Ishikawa (cell line): ENCODE measurements at regions not wholly inside any gene's neighbourhood (a gene's known extent, or its start where the extent isn't known, plus 50 kb on each side); places are given as distances from the start of the nearest gene placed in this dataset.

Source experiments
- CEBPB ChIP-seq: IDR thresholded peaks from 2 replicates; pipeline ENCODE4 v1.6.1; 2012
- CREB1 ChIP-seq: IDR thresholded peaks from 2 replicates; pipeline ENCODE4 v1.6.1; 2012; ENCODE audit warnings: low read depth
- EGR1 ChIP-seq: IDR thresholded peaks from 2 replicates; pipeline ENCODE4 v1.6.1; 2012
- EP300 ChIP-seq: IDR thresholded peaks from 2 replicates; pipeline ENCODE4 v1.6.1; 2012; ENCODE audit warnings: borderline replicate concordance
- FOXM1 ChIP-seq: IDR thresholded peaks from 2 replicates; pipeline ENCODE4 v1.6.1; 2012; ENCODE audit warnings: low read depth, borderline replicate concordance
- NFIC ChIP-seq: IDR thresholded peaks from 2 replicates; pipeline ENCODE4 v1.6.1; 2012
- RAD21 ChIP-seq: IDR thresholded peaks from 2 replicates; pipeline ENCODE4 v1.6.1; 2012; ENCODE audit warnings: low read depth
- REST ChIP-seq: IDR thresholded peaks from 2 replicates; pipeline ENCODE4 v1.6.1; 2012; ENCODE audit warnings: low read depth, mild to moderate bottlenecking
- TAF1 ChIP-seq: IDR thresholded peaks from 2 replicates; pipeline ENCODE4 v1.6.1; 2012; ENCODE audit warnings: low read depth, mild to moderate bottlenecking
- TCF12 ChIP-seq: IDR thresholded peaks from 2 replicates; pipeline ENCODE4 v1.6.1; 2012; ENCODE audit warnings: low read depth
- TEAD4 ChIP-seq: IDR thresholded peaks from 2 replicates; pipeline ENCODE4 v1.6.1; 2012
- USF1 ChIP-seq: IDR thresholded peaks from 2 replicates; pipeline ENCODE4 v1.6.1; 2012
- YY1 ChIP-seq: IDR thresholded peaks from 2 replicates; pipeline ENCODE4 v1.6.1; 2012; ENCODE audit warnings: low read depth
- ZBTB7A ChIP-seq: IDR thresholded peaks from 2 replicates; pipeline ENCODE4 v1.6.1; 2012; ENCODE audit warnings: low read depth
- TF ChIP-seq, protein P1 (sequence below): IDR thresholded peaks from 2 replicates; pipeline ENCODE4 v1.6.1; 2012

DNA sequence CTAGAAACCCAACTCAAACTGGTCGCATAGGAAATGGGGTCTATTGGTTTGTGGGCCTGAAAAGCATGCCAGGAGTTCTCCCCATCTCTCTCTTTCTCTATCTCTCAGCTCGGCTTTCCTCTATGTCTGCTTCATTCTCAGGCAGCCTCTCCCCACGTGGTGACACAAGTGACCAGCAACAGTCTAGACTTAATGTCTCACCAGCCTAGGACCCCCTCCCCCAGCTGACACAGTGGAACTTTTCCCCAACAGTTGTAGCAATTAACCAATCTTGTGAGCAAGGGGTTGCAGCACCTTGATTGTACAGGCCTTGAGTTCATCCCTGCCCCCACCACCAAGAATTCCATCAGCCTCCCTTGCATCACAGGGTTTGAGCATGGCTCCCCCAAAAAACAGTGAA lies 159.8 kb upstream of the KIT start:
- TF ChIP-seq TAF1: no peak
- TF ChIP-seq NFIC: no peak
- no peak for TF ChIP-seq YY1
- TF ChIP-seq FOXM1: no peak
- TF ChIP-seq CEBPB: no peak
- TF ChIP-seq ZBTB7A: no peak
- no peak for TF ChIP-seq TCF12
- no peak for TF ChIP-seq RAD21
- TF ChIP-seq, protein P1, sequence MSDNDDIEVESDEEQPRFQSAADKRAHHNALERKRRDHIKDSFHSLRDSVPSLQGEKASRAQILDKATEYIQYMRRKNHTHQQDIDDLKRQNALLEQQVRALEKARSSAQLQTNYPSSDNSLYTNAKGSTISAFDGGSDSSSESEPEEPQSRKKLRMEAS: no peak
- no peak for TF ChIP-seq REST
- no peak for TF ChIP-seq TEAD4
- no peak for TF ChIP-seq CREB1
- no peak for TF ChIP-seq EGR1
- no peak for TF ChIP-seq USF1
- no peak for TF ChIP-seq EP300

GRCh38 chr4:54498661-54499111 lies 159.1 kb upstream of the KIT start:
- TF ChIP-seq NFIC (peak; percentile 55), TCF12 (peak; percentile 66), TEAD4 (peak; percentile 87), TAF1 (no peak), REST (no peak), ZBTB7A (no peak), YY1 (no peak), USF1 (no peak), CEBPB (no peak), EP300 (peak; percentile 83), RAD21 (0 out of 2 replicates have a peak, but pooled peaks have one; percentile 28), FOXM1 (peak; percentile 44; the same call in 1 of the 2 replicates), EGR1 (no peak), CREB1 (no peak)
- TF ChIP-seq, protein P1: 0 out of 2 replicates have a peak, but pooled peaks have one; percentile 4

DNA sequence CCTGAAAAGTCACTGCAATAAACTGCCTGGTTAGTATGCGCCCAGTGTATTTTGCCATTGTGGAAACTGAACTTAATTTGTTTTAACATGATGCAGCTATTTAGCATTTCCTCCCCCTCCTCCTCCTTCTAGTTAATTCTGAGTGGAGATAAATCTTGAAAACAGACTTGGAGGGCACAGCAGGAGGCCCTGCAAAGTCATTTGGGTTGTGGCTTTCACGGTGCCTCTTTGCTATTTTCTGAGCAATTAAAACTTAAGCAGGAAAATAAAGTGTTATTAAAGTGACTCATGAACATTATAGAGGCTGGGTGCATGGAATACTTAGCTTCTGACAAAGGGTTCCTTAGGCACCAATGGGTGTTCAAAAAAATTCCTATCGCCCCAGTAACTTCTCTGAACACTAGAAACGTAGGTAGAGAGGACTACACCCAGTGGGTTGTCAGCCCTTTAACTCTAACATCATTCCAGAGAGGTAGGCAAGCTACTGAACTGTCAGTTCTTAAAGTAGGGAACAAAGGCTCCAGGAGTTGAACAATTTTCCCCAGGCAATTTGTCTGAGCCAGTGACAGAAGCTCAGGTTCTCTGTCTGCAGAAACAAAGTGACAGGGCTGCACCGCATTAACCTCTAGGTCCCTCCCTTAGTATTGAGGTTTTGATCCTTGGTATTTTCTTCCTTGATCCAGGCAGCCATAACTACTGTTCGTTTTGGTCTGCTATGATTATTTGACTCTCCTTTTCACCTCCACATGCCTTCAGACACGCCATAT lies 158.3 kb upstream of the KIT start:
- no peak for TF ChIP-seq FOXM1
- TF ChIP-seq EP300: peak; percentile 80
- TF ChIP-seq YY1: no peak
- TF ChIP-seq ZBTB7A: no peak
- no peak for TF ChIP-seq TAF1
- TF ChIP-seq CREB1: no peak
- peak; percentile 65 for TF ChIP-seq TEAD4
- TF ChIP-seq EGR1: no peak
- no peak for TF ChIP-seq CEBPB
- TF ChIP-seq REST: no peak
- TF ChIP-seq USF1: no peak
- peak; percentile 71 for TF ChIP-seq TCF12
- TF ChIP-seq, protein P1: no peak
- no peak for TF ChIP-seq RAD21
- peak; percentile 35; the same call in 1 of the 2 replicates for TF ChIP-seq NFIC
